ENCODE measurements at regions not wholly inside any gene's neighbourhood (a gene's known extent, or its start where the extent isn't known, plus 50 kb on each side); places are given as distances from the start of the nearest gene placed in this dataset.
"Not testable (repeated sequence)": the region's sequence is repeated elsewhere in the genome, so short reads cannot be mapped to it uniquely, and the experiment has no call there.

DNA sequence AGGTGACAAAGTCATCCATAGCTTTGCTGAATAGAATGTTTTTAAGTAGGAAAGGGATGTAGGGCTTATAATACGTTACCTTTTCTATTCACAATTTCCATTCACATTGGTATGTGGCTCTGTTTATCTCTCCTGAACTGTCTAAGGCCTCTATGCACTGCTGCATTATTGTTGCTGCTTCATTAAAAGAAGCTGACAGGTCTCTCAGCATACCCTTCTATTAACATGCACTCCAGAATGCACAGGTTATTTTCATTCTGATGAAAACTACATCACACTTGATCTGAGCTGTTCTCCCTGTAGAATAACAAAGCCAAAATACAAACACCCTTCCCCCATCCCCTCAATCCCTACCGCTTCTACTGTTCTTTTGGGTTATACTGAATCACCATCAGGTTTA is 399.3 kb downstream of the TBC1D32 start:
- no peaks in the 10 kb centered on the region for H3K9me3 ChIP-seq (ENCODE audit: control insufficient read depth, insufficient read depth, low read length)
- no peak overlapping the region for H3K4me3 ChIP-seq (ENCODE audit: low read depth, low read length)
- DNase-seq (ENCODE audit: low read depth, low spot score) = no peak
- H3K27me3 ChIP-seq (ENCODE audit: control insufficient read depth, insufficient read depth, low read length) = no peaks in the 10 kb centered on the region
- ChIA-PET POLR2A (no interaction called here), CTCF (no interaction called here)
- TF ChIP-seq, protein P1, sequence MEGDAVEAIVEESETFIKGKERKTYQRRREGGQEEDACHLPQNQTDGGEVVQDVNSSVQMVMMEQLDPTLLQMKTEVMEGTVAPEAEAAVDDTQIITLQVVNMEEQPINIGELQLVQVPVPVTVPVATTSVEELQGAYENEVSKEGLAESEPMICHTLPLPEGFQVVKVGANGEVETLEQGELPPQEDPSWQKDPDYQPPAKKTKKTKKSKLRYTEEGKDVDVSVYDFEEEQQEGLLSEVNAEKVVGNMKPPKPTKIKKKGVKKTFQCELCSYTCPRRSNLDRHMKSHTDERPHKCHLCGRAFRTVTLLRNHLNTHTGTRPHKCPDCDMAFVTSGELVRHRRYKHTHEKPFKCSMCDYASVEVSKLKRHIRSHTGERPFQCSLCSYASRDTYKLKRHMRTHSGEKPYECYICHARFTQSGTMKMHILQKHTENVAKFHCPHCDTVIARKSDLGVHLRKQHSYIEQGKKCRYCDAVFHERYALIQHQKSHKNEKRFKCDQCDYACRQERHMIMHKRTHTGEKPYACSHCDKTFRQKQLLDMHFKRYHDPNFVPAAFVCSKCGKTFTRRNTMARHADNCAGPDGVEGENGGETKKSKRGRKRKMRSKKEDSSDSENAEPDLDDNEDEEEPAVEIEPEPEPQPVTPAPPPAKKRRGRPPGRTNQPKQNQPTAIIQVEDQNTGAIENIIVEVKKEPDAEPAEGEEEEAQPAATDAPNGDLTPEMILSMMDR (IDR thresholded peaks at IDR 0.05; ENCODE audit: low read depth, low read length) = no peak
- H3K27ac ChIP-seq (ENCODE audit: low read depth, low read length) = no peak overlapping the region

DNA sequence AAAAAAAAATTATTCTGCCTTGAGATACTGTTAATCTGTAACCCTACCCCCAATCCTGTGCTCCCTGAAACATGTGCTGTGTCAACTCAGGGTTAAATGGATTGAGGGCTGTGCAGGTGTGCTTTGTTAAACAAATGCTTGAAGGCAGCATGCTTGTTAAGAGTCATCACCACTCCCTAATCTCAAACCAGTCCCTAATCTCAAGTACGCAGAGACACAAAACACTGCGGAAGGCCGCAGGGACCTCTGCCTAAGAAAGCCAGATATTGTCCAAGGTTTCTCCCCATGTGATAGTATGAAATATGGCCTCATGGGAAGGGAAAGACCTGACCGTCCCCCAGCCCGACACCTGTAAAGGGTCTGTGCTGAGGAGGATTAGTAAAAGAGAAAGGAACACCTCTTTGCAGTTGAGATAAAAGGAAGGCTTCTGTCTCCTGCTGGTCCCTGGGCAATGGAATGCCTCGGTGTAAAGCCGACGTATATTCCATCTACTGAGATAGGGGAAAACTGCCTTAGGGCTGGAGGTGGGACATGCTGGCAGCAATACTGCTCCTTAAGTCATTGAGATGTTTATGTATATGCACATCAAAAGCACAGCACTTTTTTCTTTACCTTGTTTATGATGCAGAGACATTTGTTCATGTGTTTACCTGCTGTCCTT is 402.6 kb downstream of the TBC1D32 start:
- H3K27me3 ChIP-seq (ENCODE audit: control insufficient read depth, insufficient read depth, low read length); CTCF ChIA-PET; H3K4me3 ChIP-seq (ENCODE audit: low read depth, low read length); H3K9me3 ChIP-seq (ENCODE audit: control insufficient read depth, insufficient read depth, low read length); H3K27ac ChIP-seq (ENCODE audit: low read depth, low read length); DNase-seq (ENCODE audit: low read depth, low spot score); POLR2A ChIA-PET: not testable (repeated sequence)

- H3K27me3 ChIP-seq (ENCODE audit: control insufficient read depth, insufficient read depth, low read length); POLR2A ChIA-PET; H3K27ac ChIP-seq (ENCODE audit: low read depth, low read length); H3K4me3 ChIP-seq (ENCODE audit: low read depth, low read length); DNase-seq (ENCODE audit: low read depth, low spot score); H3K9me3 ChIP-seq (ENCODE audit: control insufficient read depth, insufficient read depth, low read length); CTCF ChIA-PET: not testable (repeated sequence)
Measured at GRCh38 chr6:120930500-120930899, 403.8 kb downstream of the TBC1D32 start.

DNA sequence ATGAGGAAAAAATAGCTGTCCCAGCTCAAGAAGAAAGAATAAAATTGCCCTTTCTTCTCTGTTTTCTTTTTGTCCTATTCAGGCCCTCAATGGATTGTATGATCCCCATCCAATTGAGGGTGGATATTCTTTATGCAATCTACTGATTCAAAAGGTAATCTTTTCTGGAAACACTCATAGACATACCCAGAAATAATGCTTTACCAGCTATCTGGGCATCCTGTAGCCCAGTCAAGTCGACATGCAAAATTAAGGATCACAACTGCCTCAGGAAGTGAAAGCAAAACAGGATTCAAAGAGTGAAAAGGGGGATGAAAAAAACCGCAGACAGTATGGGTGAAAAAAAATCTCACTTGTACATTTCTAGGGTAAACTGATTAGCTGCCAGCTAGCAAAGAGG is 410.1 kb downstream of the TBC1D32 start:
- TF ChIP-seq, protein P1 (IDR thresholded peaks at IDR 0.05; ENCODE audit: low read depth, low read length) = no peak
- CTCF ChIA-PET = no interaction called here
- no peaks in the 10 kb centered on the region for H3K9me3 ChIP-seq (ENCODE audit: control insufficient read depth, insufficient read depth, low read length)
- no peak for DNase-seq (ENCODE audit: low read depth, low spot score)
- no peak overlapping the region for H3K27ac ChIP-seq (ENCODE audit: low read depth, low read length)
- H3K4me3 ChIP-seq (ENCODE audit: low read depth, low read length) = no peak overlapping the region
- POLR2A ChIA-PET = no interaction called here
- H3K27me3 ChIP-seq (ENCODE audit: control insufficient read depth, insufficient read depth, low read length) = no peaks in the 10 kb centered on the region

DNA sequence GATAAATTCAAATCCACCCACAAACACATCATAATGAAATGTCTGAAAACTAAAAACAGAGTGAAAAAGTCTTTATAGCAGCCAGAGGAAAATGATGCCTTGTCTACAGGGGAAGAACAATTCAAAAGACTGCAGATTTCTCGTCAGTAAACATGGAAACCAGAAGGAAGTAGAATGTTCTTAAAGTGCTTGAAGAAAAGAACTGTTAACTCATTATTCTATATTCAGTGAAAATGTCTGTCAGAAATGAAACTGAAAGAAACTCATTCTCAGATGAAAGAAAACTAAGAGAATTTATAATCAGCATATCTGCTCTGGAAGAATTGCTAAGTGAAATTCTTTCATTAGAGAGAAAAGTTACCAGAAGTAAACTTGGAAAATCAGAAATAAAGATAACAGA is 416.1 kb downstream of the TBC1D32 start:
- ChIA-PET CTCF (no interaction called here), POLR2A (no interaction called here)
- TF ChIP-seq, protein P1 (IDR thresholded peaks at IDR 0.05; ENCODE audit: low read depth, low read length) = no peak
- Histone ChIP-seq H3K27me3 (ENCODE audit: control insufficient read depth, insufficient read depth, low read length) (no peaks in the 10 kb centered on the region), H3K27ac (ENCODE audit: low read depth, low read length) (no peak overlapping the region), H3K9me3 (ENCODE audit: control insufficient read depth, insufficient read depth, low read length) (no peaks in the 10 kb centered on the region), H3K4me3 (ENCODE audit: low read depth, low read length) (no peak overlapping the region)
- DNase-seq (ENCODE audit: low read depth, low spot score) = no peak

- CTCF ChIA-PET = no interaction called here
- no peaks in the 10 kb centered on the region for H3K9me3 ChIP-seq (ENCODE audit: control insufficient read depth, insufficient read depth, low read length)
Measured at GRCh38 chr6:120916844-120917243, 417.4 kb downstream of the TBC1D32 start.

More at GRCh38 chr6:120916844-120917243, 417.4 kb downstream of the TBC1D32 start:
- H3K4me3 ChIP-seq (ENCODE audit: low read depth, low read length) = no peak overlapping the region
- DNase-seq (ENCODE audit: low read depth, low spot score) = no peak
- POLR2A ChIA-PET = no interaction called here
- no peaks in the 10 kb centered on the region for H3K27me3 ChIP-seq (ENCODE audit: control insufficient read depth, insufficient read depth, low read length)
- no peak overlapping the region for H3K27ac ChIP-seq (ENCODE audit: low read depth, low read length)
- TF ChIP-seq, protein P1 (IDR thresholded peaks at IDR 0.05; ENCODE audit: low read depth, low read length) = no peak

Measured in AG04450 (cell line).